ENCODE measurements at regions not wholly inside any gene's neighbourhood (a gene's known extent, or its start where the extent isn't known, plus 50 kb on each side); places are given as distances from the start of the nearest gene placed in this dataset.

DNA sequence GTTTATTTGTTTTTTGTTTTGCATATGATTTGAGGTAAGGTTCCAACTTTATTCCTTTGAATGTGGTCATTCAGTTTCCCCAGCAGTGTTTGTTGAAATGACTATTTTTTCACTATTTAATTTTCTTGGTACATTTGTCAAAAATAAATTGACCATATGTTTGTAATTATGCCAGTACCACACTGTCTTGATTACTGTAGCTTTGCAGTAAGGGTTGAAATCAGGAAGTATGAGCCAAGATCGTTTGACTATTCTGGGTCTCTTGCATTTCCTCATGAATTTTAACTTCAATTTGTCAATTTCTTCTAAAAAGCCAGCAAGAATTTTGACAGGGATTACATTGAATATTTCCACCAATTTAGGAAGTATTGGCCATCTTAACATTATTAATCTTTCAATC lies 199.3 kb upstream of the PPFIA2 start:
- TF ChIP-seq, protein P1, sequence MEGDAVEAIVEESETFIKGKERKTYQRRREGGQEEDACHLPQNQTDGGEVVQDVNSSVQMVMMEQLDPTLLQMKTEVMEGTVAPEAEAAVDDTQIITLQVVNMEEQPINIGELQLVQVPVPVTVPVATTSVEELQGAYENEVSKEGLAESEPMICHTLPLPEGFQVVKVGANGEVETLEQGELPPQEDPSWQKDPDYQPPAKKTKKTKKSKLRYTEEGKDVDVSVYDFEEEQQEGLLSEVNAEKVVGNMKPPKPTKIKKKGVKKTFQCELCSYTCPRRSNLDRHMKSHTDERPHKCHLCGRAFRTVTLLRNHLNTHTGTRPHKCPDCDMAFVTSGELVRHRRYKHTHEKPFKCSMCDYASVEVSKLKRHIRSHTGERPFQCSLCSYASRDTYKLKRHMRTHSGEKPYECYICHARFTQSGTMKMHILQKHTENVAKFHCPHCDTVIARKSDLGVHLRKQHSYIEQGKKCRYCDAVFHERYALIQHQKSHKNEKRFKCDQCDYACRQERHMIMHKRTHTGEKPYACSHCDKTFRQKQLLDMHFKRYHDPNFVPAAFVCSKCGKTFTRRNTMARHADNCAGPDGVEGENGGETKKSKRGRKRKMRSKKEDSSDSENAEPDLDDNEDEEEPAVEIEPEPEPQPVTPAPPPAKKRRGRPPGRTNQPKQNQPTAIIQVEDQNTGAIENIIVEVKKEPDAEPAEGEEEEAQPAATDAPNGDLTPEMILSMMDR (IDR thresholded peaks at IDR 0.05) = no peak
- TF ChIP-seq EZH2 (IDR thresholded peaks at IDR 0.05; ENCODE audit: borderline replicate concordance, insufficient read depth, low read depth, low read length, poor library complexity, severe bottlenecking) = no peak
